ENCODE measurements at regions not wholly inside any gene's neighbourhood (a gene's known extent, or its start where the extent isn't known, plus 50 kb on each side); places are given as distances from the start of the nearest gene placed in this dataset.
"Not testable (repeated sequence)": the region's sequence is repeated elsewhere in the genome, so short reads cannot be mapped to it uniquely, and the experiment has no call there.

DNA sequence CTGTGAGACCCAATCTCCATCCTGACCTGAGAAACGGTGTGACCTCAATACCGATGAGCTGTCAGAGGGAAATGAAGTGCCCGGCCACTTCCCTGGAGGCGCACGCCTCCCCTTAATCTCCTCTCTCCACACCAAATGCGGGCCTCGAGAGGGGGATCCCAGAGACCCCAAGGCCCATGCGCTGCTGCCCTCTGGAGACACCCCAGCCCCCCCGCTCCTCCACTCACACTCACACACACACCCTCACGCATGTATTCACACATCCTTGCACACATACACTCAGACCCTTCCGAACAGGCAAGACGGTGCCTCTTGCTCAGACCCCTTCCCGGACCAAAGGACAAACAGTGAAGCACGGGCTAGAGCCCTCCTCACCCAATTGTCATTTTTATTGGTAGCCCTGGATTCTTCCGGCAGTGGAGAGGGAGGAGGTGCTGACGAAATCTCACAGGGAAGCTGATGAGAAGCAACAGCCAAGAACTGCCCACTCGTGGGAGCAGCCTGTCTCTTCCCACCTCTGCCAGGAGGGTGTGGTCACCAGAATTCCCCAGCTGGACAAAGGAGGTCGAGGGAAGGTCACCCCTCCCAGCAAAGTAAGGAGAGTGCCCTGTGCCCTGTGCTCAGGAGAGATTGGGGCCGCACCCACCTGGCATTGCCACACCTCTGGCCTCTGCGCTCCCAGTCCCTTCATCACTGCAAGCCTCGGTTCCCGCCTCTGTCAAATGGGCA lies 136.0 kb upstream of the TNRC6C start:
- intact Hi-C loops (cut with DNase I, micrococcal nuclease): no loop called here
- DNase-seq (peak in 1 of 2 donors; percentile 60), ATAC-seq (peak; percentile 97)

DNA sequence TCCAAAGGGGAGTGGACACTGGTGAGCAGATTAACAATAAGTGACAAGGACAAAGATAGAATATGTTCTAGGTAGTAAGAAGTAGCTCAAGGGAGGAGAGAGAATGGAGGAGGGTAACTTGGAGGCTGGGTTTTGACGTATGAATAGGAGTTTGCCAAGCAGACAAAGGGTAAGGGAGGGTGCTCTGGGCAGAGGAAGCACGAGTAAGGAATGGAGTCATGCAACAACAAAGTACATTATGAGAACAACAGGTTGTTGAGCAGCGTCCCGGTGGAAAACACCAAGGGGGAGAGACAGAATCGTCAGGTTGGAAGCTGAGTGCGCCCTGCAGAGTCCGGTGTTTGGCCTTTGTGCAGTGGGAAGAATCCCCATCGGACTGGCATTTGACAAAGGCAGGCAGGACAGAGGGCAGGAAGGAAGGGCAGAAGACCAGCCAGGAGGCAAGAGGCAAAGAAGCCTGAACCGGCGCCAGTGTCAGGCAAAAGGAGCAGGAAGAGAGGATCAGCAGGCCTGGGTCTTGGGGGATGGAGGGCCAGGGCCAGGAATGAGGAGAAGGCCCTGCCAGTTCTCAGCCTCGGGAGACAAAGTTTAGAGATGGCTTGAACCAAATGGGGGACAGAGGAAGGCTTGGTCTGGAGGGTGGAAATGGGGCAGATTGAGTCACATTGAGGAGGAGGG lies 134.3 kb upstream of the TNRC6C start:
- ATAC-seq (no peak), DNase-seq (no peak)
- intact Hi-C loops (cut with DNase I, micrococcal nuclease): no loop called here

DNA sequence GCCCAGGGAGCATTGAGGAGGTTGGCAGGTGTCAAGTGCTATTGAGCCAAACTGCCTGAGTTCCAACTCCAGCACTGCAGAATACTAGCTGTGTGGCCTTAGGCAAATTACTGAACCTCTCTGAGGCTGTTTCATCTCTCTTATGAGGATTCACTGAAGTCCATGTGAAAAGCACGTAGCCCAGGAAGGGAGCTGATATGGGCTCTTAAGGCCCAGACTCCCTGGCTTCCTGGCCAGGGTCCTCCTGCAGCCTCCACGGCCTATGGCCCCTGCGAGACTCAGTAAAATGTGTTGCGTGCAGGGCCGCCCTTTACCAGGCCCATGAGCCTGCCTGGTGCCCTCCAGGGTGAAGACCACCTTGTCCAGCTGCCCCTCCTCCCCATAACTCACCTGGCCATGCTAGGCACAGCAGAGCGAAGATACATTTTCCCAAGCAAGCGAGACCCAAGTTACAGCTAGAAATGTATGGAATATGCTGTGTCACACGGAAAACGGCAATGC lies 133.7 kb upstream of the TNRC6C start:
- no peak for ATAC-seq
- no peak for DNase-seq
- intact Hi-C loops (cut with DNase I, micrococcal nuclease): no loop called here

DNA sequence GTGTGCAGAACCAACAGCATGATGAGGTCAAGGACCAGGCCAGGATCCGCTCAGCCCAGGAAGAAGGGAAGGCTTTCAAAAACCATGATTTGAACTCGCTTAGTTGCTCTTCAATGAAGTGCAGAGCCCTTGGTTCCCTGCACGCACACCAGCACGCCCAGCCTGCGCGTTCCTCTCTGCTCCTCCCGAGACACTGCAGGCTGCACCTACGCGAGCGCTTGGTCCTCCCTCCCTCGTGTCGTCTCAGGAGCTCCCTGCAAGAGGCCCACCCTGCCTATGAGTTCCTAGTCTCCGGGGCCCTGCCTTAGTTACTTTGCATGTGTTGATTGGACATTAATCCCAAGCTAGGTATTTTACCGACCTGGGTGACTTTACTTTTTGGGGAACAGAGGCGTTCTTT lies 132.9 kb upstream of the TNRC6C start:
- no peak for ATAC-seq
- intact Hi-C loops (cut with DNase I, micrococcal nuclease): no loop called here
- no peak for DNase-seq

DNA sequence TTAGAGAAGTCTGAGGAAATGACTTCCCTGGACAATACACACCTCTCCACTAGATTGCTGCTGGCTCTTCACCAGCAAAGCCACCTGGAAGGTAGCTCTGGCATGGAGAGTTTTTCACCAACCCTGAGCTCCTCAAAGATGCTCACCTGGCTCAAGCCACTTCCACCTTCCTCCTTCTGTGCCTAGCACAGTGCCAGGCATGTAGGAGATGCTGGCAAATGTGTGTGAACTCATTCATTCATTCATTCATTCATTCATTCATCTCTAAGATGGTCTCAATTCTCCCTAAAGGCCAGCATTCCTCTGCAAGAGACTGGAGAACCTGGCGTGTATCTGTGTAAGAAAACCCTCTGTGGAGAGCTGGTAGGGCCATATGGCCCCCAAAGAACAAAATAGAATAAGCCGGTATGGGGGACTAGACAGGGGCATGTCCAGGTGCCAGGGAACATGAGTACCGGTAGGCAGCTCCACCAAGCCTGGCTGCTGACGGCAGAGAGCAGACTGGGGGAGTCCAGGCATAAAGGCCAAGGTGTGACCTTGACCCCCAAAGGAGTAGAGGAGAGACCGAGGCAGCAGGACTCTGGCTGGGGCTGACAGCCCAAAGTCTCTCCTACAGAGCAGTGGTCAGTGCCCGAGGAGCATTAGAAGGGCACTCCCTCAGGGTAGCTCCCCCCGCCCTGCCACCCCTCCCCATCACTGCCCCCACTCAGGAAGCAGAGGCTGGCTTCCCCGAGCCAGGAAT lies 132.2 kb upstream of the TNRC6C start:
- intact Hi-C loops (cut with DNase I, micrococcal nuclease): no loop called here
- no peak for DNase-seq
- no peak for ATAC-seq

DNA sequence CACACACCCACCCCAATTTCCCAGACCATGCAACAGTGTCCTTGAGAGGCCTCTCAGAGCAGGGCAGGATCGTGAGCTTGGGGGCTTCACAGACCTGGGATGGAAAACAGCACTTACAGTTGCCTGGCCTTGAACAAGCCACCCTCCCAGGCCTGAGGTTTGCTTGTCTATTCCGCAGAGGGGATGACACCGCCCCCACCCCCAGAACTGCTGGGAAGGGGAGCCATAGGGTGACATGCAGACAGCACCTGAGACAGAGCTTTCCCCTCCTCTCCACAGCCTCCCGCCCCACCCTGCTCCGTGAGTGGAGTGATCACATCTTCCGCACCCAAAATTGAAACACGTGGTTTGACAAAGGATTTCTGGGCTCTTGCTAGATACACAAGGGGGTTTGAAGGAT lies 131.5 kb upstream of the TNRC6C start:
- DNase-seq (no peak), ATAC-seq (no peak)
- intact Hi-C loops (cut with DNase I, micrococcal nuclease): no loop called here

DNA sequence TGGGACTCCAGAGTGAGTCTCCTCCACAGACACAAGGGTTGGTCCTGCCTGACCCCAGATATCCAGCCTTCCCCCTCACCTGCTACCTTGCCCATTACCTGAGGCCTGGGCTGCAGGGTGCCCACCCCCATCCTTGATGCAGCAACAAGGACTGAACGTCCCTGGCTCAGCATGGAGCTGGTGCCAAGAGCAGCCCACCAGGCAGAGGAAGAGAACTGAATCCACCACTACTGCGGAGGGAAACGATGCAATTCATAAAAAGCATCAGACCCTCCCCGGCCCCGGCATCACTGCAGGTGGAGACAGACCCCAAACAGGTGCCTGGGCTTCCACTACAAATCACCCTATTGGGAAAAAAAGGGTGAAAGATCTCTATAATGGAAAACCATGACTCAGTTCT lies 131.0 kb upstream of the TNRC6C start:
- no peak for DNase-seq
- ATAC-seq: no peak
- intact Hi-C loops (cut with DNase I, micrococcal nuclease): no loop called here

DNA sequence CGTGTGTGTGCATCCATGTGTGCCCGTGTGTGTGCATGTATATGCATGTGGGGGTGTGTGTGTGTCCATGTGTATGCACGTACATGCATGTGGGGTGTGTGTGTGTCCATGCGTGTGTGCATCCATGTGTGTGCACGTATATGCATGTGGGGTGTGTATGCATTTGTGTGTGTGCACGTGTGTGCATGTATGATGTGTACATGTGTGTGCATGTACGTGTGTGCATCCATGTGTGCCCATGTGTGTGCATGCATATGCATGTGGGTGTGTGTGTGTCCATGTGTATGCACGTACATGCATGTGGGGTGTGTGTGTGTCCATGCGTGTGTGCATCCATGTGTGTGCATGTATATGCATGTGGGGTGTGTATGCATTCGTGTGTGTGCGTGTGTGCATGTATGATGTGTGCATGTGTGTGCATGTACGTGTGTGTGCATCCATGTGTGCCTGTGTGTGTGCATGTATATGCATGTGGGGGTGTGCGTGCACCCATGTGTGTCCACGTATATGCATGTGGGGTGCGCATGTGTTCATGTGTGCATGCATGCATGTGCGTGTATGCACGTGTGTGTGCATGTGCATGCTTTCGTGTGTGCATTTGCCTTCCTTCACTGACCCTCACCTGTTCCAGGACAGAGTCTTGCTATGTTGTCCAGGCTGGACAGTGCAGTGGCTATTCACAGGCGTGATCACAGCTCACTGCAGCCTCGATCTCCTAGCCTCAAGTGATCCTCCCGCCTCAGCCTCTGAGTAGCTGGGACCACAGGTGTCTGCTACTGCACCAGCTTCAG lies 129.6 kb upstream of the TNRC6C start:
- ATAC-seq: no peak
- DNase-seq: no peak
- intact Hi-C loops (cut with DNase I, micrococcal nuclease): no loop called here

DNA sequence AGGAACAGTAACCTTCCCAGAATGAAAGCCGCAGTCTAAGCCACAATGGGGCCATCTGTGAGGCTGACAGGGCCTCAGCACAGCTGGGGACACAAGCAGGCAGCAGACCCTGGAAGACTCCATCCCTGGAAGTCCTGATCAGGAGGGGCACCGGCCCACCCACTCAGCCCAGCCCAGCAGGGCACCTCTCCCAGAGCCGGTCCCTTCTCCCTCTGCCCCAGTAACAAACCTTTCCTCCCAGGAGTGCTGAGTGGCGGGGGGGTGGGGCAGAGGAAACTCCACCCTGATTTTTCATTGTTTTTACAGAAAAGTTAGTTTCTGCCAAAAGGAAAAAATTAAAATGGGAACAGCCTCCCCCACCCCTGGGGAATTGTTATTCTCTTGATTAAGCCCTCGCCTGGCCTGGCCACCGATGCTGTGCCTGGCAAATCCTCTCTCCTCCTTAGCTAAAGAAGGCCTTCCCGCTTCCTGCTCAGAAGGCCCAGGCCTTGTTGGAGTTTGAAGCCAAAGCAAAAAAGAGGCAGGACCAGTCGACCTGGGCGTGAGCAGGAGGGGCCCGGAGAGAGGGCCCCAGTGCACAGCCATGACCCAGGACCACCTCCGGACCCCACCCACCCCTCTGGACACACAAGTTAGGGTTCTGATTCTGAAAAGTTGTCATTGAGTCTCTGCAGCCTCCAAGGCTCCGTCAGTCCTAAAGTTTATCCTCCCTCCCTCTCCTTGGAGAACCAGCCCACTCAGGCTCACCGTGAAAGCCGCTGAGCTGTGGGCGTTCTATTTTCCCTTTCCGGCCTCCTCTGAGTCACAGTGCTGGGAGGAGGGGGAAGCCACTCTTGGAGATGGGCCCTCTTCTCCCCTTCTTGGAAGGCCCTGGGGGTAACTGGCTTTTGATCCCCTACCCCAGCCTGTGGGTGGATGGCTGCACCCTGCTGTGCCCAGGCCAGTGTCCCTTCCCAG lies 128.4 kb upstream of the TNRC6C start:
- ATAC-seq (no peak), DNase-seq (no peak)
- intact Hi-C loops (cut with DNase I, micrococcal nuclease): no loop called here

DNA sequence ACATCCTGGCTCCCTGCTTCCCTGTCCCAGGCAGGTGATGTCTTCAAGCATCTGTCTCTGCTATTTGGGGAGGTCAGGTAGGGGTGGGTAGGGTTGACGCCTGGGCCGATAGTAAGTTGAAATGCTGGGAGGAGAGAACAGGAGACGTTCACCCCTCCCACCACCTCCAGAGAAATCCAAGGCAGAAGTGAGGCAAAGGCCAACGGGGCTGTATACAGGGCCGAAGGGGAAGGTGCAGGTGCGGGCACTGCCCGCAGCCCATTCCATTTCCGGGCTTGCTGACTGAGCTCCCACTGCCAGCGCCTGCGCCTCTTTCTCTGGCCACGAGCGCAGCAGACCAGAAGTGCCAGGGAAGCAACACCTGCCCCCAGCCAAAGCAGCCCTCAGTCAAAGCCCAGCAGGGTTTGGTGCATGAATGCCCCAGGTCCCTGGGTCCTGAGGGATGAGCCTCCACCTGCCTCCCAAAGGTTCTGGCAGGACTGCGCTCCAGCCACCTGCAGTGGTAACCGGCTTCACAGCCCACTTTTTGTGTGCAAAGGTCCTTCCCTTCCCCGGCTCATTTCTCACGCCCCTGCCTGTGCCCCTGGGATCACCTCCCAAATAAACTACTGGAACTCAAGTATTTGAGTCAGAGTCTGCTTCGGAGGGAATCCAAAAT lies 127.6 kb upstream of the TNRC6C start:
- ATAC-seq (no peak), DNase-seq (no peak)
- intact Hi-C loops (cut with DNase I, micrococcal nuclease): no loop called here

DNA sequence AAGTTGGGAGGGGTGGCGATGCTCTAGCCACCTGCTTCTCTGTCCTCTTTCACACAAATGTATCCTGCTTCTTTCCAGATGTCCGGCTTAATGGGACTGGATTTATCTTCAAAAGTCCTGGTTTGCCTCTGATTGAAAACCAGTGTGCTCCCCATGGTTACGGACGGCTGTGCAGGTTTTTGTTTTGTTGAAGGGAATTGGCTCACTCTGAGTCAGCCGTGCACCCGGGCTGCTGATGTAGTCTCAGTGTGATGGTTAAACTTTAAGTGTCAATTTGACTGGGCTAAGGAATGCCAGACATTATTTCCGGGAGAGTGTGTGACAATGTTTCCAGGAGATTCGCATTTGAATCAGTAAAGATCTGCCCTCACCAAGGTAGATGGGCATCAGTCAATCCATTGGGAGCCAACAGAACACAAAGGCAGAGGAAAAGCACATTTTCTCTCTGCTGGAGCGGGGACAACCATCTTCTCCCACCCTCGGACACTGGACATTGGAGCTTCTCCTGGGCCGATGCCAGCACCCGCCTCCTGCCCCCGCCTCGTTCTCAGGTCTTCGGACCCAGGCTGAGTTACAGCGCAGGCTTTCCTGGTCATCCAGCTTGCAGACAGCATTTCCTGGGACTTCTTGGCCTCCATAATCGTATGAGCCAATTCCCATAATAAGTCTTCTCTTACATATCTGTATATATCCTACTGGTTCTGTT lies 126.9 kb upstream of the TNRC6C start:
- intact Hi-C loops (cut with DNase I, micrococcal nuclease): no loop called here
- DNase-seq (no peak), ATAC-seq (no peak)

DNA sequence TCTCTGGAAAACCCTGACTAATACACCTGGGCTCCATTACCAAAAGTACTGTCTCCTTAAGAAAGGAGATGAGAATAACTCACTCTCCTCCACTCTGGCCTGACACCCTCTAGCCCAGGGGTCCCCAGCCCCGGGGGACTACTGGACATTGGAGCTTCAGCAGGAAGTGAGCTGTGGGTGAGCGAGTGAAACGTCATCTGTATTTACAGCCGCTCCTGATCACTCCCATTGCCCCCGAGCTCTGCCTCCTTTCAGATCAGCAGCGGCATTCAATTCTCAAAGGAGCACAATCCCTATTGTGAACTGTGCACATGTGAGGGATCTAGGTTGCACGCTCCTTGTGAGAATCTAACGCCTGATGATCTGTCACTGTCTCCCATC lies 126.3 kb upstream of the TNRC6C start:
- intact Hi-C loops (cut with DNase I, micrococcal nuclease): no loop called here
- DNase-seq (no peak), ATAC-seq (no peak)

DNA sequence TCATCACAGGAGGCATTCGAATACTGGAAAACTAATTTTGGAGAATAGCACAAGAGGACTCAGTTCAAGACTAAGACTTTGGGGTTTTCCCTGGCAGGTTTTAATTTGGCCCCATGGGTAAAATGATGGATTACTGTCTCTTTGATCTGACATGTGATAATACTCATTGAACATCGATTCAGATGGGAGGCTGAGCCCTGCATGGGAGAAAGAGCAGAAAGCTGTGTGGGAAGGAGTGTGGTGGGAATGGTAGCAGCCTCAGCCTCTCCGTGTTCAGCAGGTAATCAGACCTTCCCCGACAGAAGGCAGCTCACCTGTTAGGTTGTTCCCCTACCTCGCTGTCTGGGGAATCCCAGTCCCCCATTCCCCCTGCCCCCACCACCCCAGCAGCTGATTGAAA lies 124.7 kb upstream of the TNRC6C start:
- DNase-seq (no peak), ATAC-seq (no peak)
- intact Hi-C loops (cut with DNase I, micrococcal nuclease): no loop called here

DNA sequence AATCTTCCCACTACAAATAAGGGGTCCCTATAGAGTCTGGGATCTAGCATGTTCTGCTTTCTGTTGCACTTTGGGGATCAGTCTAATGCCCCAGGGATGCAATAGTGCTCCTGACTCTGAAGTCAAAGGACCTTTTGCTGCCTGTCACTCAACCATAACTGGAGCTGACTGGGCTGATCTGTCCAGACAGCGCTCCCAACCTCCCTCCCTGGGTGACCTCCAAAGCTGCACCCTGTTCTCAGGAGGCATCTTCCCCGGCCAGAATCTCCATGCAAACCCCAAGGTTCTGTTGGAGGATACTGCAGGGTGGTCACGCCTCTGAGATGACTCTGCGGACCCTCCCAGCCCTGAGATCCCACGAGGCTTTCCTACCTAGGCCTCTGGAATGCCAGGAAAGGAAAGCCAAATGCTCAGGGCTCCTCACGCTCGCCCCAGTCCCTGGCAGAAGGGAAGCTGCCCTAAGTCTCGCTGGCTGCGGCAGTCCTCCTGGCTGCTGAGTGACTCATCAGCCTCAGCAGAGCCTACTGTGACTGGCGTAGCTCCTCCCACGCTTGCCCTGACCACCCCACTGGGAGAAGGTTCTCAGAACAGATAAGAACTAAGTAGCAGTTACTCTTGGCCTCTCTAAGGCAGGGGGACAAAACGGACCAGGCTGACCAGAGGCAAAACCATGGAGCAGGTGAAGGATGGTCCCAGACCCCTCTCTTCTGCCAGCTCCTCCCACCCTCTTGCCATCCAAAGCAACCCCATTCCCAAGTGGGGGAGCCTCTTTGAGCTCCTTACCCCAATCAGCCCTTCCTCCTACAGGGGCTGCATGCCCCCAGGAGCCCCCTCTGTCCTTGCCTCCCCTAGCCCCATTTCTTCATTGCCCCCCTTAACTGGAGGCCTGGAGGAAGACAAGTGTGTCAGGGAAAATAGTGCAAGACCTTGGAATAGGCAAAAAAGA lies 124.1 kb upstream of the TNRC6C start:
- ATAC-seq (peak; percentile 55), DNase-seq (peak; percentile 48 to 56)
- intact Hi-C loops (cut with DNase I, micrococcal nuclease): no loop called here

DNA sequence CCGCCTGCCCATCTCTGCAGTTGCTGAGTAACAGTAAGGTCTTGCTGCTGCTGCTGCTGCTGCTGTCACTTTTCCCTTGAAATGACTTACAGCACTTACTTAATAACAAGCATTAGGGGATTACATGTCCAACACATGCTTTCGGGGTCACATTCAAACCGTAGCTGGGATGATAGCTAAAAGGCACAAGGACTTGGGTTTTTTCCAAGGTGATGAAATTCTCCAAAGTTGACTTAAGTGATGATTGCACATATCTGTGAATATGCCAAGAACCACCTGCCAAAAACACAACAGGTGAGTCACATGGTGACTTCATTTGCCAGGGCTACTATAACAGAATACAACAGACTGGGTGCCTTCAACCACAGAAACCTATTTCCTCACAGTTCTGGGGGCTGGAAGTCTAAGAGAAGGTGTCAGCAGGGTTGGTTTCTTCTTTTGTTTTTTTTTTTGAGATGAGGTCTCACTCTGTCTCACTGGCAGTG lies 121.9 kb upstream of the TNRC6C start:
- intact Hi-C loops (cut with DNase I, micrococcal nuclease): no loop called here
- no peak for DNase-seq
- ATAC-seq: no peak

DNA sequence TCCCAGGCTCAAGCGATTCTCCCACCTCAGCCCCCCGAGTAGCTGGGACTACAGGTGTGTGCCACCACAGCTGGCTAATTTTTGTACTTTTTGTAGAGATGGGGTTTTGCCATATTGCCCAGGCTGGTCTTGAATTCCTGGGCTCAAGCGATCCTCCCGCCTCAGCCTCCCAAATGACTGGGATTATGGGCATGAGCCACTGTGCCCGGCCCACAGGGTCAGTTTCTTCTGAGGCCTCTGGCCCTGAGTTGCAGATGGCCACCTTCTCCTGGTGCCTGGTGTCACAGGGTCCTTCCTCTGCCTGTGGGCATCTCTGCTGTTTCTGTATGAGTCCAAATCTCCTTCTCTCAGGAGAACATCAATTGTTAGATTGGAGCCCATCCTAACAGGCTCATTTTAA lies 121.4 kb upstream of the TNRC6C start:
- ATAC-seq; DNase-seq; intact Hi-C loops (cut with DNase I, micrococcal nuclease): not testable (repeated sequence)
